ENCODE measurements at regions not wholly inside any gene's neighbourhood (a gene's known extent, or its start where the extent isn't known, plus 50 kb on each side); places are given as distances from the start of the nearest gene placed in this dataset.

DNA sequence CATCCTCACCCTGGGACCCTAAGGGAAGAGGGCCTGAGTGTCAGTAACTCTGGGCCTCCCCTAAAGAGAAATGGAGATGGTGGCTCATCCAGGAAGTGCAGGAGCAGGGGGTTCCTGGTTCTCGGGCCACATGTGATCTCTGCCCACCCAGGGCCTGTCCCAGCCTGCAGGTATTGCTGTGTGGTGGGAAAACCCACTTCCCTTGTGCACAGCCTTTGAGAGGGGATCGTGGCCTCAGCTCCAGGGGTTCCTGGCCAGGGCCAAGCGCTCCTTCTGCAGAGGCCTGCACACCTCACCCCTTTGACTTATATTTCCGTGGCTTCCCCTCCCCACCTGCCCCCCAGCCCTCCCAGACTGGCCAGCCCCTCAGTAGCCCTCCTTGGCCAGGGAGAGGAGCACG, 213.5 kb downstream of the OR4C45 start:
- TF ChIP-seq, protein P1, sequence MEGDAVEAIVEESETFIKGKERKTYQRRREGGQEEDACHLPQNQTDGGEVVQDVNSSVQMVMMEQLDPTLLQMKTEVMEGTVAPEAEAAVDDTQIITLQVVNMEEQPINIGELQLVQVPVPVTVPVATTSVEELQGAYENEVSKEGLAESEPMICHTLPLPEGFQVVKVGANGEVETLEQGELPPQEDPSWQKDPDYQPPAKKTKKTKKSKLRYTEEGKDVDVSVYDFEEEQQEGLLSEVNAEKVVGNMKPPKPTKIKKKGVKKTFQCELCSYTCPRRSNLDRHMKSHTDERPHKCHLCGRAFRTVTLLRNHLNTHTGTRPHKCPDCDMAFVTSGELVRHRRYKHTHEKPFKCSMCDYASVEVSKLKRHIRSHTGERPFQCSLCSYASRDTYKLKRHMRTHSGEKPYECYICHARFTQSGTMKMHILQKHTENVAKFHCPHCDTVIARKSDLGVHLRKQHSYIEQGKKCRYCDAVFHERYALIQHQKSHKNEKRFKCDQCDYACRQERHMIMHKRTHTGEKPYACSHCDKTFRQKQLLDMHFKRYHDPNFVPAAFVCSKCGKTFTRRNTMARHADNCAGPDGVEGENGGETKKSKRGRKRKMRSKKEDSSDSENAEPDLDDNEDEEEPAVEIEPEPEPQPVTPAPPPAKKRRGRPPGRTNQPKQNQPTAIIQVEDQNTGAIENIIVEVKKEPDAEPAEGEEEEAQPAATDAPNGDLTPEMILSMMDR (IDR thresholded peaks at IDR 0.05; ENCODE audit: low read depth, low read length, missing control alignments): no peak
- H3K4me3 ChIP-seq (ENCODE audit: low read depth, low read length): no peak overlapping the region
- in situ Hi-C loops (cut with HindIII; ENCODE audit: low sequenced_read_pairs): no loop called here
- DNase-seq (ENCODE audit: low read depth): no peak

DNA sequence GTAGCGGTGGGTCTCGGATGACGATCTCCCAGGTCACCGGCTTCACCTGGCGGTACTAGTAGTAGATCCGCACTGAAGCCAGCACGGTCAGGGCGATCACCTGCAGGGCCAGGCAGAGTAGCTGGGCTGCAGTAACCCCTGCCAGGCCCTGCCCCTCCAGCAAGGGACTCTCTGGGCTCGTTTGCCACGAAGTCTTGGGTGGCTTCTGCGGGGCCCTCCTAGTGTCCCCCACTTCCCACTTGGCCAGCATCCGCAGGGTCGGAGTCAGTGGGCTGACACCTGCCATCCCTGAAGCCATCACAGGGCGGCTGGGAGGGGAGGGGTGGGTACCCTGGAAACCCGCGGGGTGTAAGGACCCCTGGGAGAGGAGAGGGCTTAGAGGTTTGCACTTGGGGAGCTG, 214.0 kb downstream of the OR4C45 start:
- DNase-seq (ENCODE audit: low read depth): no peak
- in situ Hi-C loops (cut with HindIII; ENCODE audit: low sequenced_read_pairs): no loop called here
- TF ChIP-seq, protein P1 (IDR thresholded peaks at IDR 0.05; ENCODE audit: low read depth, low read length, missing control alignments): no peak
- H3K4me3 ChIP-seq (ENCODE audit: low read depth, low read length): no peak overlapping the region

DNA sequence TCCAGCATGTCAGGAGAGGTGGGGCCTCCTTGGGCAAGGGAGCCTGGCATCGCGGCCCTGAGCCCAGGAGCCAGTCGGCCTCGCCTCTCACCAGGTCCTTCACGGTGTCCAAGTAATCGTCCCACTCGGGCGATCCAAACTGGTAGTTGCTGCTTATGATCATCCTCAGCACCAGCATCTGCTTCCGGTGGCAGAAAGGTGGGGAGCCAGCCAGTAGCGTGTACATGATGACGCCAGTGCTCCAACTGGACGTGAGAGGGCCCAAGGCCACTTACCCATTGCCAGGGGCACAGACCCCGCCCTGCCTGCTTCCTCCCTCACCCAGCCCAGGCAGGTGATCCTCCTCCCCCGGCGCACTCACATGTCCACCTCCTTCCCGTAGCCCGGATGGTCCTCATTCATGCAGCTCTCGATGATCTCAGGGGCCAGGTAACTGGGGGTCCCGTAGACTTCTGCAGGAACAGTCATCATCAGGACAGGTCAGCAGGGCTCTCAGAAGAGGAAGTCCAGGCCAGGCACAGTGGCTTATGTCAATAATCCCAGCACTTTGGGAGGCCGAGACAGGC, 214.7 kb downstream of the OR4C45 start:
- no peak overlapping the region for H3K4me3 ChIP-seq (ENCODE audit: low read depth, low read length)
- in situ Hi-C loops (cut with HindIII; ENCODE audit: low sequenced_read_pairs): no loop called here
- DNase-seq (ENCODE audit: low read depth): no peak
- TF ChIP-seq, protein P1 (IDR thresholded peaks at IDR 0.05; ENCODE audit: low read depth, low read length, missing control alignments): no peak

DNA sequence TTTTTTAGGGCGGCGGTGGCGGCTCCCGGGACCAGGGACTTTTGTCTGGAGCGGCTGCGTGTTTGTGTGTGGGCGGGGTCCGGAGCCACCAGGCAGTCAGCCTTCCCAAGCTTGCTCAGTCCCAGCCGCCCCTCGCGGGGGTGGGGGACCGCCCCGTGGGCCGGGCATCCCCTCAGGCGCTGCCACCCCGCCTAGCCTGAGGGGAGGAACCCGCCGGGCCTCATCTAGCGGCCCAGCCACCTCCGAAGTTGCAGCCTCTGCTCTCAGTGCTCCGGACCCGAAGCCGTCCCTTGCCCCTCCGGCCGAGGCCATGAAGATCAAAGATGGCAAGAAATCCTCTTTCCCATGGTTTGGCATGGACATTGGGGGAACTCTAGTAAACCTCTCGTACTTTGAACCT, 235.2 kb downstream of the OR4C45 start:
- H3K4me3 ChIP-seq (ENCODE audit: low read depth, low read length): no peak overlapping the region
- DNase-seq (ENCODE audit: low read depth): no peak
- TF ChIP-seq, protein P1 (IDR thresholded peaks at IDR 0.05; ENCODE audit: low read depth, low read length, missing control alignments): no peak
- in situ Hi-C loops (cut with HindIII; ENCODE audit: low sequenced_read_pairs): no loop called here

DNA sequence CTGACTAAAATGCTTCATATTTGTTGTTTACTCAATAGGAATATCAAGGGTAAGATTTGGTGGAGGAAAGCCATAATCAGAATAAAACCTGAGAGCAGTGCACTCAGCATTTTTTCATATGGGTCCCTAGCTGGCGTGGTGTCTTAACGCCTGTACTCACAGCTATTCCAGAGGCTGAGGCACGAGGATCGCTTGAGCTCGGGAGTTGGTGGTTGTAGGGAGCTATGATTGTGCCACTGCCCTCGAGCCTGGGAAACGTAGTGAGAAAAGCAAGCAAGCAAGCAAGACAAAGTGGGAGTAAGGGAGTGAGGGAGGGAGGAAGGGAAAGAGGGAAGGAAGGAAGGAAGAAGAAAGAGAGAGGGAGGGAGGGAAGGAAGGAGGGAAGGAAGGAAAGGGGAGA, 242.5 kb downstream of the OR4C45 start:
- TF ChIP-seq, protein P1 (IDR thresholded peaks at IDR 0.05; ENCODE audit: low read depth, low read length, missing control alignments): no peak

DNA sequence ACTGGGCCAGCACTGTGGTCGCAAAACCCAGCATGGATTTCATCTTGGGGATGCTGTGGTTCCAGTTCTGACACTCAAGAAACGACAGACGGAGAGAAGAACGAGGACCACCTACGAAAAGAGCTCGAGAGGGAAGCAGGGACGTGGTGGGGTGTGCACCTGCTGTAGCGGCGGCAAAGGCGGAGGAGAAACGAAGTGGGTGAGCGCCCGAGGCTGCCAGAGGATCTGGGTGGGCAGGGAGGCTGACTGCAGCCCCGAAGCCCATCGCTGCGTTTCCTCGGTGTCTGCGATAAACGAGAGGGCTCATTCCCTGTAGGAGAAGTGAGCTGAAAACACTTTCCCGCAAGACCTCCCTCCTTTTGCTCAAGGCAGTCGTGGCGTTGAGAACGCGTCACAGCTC, 246.1 kb downstream of the OR4C45 start:
- no peak overlapping the region for H3K4me3 ChIP-seq (ENCODE audit: low read depth, low read length)
- no peak for DNase-seq (ENCODE audit: low read depth)
- in situ Hi-C loops (cut with HindIII; ENCODE audit: low sequenced_read_pairs): no loop called here
- TF ChIP-seq, protein P1 (IDR thresholded peaks at IDR 0.05; ENCODE audit: low read depth, low read length, missing control alignments): no peak

More for the DNA sequence above, 242.5 kb downstream of the OR4C45 start:
- in situ Hi-C loops (cut with HindIII; ENCODE audit: low sequenced_read_pairs): no loop called here
- H3K4me3 ChIP-seq (ENCODE audit: low read depth, low read length): no peak overlapping the region
- no peak for DNase-seq (ENCODE audit: low read depth)
